NCI-H1436 treated with DMSO at 0.1 percent for 48 hours (cell line): ENCODE measurements at regions not wholly inside any gene's neighbourhood (a gene's known extent, or its start where the extent isn't known, plus 50 kb on each side); places are given as distances from the start of the nearest gene placed in this dataset.

ENCODE experiments used
- DNase-seq: peaks from one replicate; lab custom pipeline; 2025; lab: John Stamatoyannopoulos, UW

DNA sequence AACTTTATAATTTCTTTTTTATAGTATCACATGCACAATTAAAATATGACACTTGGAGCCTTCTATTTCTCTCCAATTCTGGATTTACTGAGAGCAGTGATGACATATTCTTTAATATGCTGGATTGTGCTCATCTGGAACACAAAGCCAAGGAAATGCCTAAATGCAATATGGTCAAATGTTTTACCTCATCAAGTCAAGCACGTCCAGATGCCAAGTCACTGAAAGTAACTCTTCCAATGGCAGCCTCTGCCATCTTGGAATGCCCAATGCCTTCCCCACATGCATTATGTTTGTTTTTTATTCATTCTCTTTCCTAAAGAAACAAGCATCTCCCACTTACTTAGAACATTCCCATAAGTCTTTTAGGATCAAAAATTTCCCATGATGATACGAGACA, 189.8 kb downstream of the TMX3 start:
- DNase-seq, result no peak

DNA sequence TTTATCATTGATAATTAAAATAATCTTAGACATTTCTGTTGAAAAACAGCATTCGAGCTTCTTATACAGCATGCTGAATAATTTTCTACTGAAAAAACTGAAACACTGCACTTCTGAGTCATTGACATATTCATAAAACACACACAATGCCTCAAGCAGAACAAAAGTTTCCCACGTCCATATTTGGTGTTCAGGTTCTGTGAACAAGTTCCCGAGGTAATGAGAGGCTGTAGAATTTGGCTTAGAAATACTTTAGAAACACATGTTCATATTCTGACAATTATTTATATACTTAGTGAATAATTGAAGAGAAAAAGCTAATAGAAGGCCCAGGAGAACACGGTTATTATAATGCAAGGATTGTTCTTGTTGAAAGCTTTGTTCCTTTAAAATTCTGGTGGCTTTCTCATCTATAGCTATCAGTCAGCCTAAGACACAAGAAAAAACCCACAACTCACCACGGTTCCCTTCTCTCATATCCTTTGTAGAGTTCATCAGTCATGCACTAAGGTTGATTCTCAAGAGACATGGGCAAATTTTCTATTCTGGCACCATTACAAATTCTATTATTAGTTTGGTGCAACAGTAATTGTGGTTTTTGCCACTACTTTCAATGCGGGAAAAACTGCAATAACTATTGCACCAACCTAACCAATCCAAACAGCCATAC, 194.4 kb downstream of the TMX3 start:
- DNase-seq, result no peak

DNA sequence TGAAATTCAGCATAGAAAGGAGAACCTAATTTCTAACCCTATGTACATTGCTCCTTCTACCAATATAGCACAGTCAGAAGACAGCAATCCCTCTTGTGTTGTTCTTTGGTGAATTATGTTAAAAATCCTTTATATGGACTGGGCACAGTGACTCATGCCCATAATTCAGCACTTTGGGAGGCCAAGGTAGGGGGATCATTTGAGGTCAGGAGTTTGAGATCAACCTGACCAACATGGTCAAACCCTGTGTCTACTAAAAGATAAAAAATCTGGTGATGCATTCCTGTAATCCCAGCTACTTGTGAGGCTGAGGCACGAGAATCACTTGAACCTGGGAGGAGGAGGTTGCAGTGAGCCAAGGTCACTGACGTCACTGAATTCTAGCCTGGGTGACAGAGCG, 195.6 kb downstream of the TMX3 start:
- DNase-seq, result no peak

DNA sequence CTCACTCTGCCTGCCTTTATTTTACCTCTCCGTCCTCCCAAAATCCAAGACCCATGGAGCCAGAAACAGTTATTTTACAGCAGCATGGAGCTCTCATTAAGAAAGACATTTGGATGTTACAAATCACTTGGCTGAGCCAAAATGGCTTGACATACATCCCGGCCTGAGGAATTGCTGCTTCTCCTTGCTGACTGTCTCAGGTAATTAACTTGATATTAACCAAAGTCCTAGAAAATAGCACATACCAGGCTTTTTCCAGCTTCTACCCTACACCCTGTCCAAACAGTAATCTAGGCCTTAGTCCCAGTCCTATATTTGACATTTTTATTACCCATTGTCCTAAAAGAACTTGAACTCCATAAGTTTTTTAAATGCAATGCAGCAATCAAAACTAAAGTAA, 205.0 kb downstream of the TMX3 start:
- no peak for DNase-seq

DNA sequence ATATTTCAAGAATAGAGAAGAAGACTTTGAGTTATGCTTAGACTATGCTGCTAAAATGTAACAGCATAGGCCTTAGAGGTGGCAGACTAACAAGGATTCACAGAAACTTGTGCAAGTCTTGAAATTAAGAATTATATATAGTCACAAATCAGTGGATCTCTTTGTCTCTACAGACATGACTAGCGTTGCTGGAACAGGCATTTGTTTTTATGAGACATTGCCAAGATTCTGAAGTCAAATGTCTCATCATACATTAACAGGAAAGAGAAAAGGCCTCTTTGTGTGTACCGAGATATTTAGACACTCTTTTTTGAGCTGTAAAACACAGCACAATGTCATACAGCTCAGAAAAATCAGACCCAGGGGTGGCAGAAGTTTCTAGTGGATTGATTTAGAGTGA, 207.1 kb downstream of the TMX3 start:
- no peak for DNase-seq

DNA sequence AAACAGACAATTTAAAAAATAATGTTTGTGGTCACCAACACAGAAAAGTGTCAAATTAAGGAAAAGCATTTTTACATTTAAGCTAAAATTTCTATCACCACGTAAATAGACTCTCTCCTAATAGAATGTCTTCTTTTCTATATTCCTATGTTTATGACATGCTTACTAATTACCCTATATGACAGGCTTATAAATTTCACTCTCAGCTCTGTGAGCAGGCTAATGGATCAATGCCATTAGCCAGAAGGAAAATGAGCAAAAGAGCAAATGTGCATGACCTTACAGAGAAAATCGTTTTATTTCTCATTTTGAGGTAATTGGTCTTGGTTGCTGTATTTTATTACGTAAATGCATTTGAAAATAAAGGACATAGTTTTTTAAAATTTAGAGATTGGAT, 209.7 kb downstream of the TMX3 start:
- no peak for DNase-seq

DNA sequence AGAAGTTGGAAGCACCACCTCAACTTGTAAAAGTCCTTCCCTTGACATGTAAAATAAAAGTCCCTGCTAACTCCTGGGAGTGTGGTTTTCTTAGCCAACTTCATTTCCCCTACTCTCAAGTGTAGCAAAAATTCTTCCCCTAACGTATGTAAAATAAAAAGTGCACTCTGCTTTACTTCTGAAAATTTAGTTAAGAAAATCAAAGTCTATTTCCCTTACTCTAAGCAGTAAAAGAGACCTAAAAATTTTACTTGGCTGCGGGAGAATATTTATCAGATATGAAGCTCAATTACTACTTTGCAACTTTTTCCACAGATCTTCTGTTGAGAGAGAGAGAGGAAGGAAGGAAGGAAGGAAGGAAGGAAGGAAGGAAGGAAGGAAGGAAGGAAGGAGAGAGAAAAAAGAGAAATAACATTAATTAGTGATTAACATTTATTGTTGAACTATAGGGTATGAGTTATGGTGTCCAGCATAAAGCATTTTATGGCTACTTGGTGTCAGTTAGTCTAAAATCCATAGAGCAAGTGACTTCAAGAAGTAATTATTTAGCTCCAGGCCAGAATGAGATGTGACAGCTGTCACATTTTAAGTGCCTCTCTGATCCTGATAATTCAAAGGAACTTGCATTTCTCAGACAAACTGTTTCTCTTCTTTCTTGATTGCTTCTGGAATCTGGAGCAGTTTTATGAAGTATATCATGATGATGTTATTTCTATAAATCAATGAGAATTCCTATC, 210.3 kb downstream of the TMX3 start:
- DNase-seq, result no peak

DNA sequence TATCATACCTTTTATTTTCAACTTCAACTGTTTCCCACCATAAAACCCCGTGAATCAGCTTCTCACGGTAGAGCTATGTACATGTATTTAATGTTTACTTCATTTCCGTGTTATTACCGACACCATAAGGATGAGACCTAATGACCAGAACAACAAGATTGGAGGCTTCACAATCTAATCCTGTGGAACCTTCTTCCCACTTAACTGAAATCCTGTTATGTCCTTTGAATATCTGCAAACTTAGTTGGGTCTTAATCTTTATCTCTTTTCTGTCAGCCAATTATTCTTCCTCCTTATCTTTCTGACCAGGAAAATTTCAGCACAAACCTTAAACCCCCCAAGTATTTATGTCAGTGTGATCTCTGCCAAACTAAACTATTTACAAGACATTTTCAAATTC, 214.4 kb downstream of the TMX3 start:
- no peak for DNase-seq

DNA sequence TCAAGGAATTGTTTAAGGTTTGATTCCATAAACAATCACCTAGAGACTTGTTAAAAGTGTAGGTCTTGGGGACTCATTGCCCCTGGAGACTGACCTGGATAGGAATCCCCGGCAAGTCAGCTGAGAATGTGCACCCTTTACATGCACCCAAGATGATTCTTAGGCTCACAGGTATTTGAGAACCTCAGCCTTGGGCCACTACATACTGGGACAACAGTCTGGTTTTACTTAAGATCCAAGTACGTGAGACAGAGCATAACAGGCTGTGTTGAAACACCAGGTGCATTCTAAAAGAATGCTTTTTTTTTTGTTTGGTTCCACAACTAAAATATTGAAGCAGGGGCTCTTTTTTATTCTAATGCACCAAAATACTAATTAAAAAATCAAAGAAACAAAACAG, 215.8 kb downstream of the TMX3 start:
- DNase-seq, result no peak

DNA sequence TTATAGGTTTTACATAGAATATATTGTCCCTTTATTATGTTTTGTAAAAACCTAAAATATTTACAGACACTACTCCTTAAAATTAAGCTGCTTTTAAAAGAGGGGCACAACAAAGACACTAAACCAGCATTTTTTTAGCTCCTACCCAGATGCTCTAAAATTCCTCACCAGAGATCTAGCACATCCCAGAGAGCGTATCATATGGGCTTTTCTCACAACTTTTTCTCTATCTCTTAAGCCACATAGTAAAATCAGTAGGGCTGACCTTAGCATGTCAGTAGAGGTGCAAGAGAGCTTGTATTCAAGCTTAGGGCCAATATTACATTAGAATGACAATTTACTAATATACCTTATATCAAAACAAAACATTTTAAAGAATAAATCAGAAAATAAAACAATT, 216.3 kb downstream of the TMX3 start:
- no peak for DNase-seq

DNA sequence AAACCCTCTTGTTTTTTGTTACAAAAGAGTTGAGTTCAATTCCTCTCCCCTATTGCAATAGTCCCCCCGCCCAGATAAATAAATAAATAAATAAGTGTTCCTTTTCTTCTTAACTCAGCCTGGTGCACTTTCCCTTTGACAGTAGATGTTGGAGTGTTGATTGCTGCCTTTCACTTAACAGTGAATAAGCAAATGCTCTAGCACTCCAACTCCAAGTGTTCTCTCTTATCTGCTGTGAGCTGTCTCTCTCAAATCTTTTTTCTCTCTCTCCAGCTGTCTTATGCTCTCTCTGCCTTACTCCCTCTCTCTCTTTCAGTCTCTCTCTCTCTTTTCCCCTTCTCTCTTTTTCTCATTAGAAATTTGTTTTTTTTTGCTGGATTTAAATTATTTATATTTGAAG, 216.7 kb downstream of the TMX3 start:
- DNase-seq, result no peak

DNA sequence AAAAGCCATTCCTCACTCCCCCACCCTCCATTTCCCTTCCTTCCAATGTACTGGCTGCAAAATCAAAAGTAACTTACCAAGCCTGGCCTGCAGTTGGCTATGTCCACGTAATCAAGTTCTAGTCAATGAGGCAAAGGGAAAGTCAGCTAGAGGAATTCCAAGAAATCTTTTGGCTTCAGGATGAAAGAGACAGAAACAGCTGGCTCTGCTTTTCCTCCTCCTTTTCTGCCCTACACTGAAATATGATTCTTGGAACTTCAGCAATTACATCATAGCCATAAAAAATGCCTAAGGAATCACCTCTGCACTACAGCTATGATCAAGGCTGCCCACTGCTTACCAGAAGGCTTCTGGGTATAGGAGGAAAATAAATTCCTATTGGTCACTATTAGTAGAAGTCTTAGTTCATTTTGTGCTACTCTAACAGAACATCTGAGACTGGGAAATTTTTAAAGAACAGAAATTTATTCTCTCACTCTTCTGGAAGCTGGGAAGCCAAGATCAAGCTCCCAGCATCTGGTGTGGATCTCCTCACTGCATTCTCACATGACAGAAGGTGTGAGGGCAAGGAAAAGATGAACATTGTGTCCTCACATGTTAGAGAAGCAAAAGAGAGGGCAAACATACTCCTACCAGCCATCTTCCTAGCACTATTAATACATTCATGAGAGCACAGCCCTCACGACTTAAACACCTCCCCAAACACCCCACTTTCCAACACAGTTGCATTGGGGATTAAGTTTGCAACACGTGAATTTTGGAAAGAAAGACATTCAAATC, 219.9 kb downstream of the TMX3 start:
- DNase-seq, result no peak

DNA sequence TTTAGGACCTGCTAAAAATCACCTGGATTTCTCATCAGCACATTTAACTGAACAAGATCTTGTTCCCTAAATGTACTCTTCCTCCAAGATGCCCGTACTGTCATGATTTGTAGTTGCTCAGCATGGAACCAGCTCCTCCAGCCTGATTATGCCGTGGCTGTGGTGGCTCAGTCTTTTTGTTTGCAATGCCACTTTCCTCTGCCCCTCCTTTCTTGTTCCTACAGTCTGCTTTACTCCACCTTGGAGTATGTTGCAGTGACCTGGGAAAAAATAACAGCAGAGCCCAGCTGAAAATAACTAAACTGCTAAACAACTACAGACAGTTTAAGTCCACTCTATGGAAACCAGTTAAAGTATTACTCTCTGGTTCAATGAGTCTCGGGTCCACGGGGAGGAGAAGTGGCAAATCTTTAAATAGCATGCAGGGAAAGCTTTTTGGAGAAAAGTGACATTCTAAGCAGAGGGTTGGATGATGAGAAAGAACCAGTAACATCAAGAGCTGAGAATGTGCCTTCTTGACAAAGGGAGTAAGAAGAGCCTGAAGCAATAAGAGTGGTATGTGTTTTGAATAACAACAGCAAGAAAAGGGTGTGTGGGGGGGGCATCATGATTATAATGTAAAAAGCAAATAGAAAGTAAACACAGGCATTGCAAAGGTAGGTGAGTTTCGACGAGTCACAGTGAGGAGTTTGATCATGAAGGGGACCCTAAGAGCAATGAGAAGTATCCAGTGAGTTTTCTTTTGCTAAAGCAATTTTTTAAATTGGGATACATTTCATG, 225.7 kb downstream of the TMX3 start:
- DNase-seq, result no peak

DNA sequence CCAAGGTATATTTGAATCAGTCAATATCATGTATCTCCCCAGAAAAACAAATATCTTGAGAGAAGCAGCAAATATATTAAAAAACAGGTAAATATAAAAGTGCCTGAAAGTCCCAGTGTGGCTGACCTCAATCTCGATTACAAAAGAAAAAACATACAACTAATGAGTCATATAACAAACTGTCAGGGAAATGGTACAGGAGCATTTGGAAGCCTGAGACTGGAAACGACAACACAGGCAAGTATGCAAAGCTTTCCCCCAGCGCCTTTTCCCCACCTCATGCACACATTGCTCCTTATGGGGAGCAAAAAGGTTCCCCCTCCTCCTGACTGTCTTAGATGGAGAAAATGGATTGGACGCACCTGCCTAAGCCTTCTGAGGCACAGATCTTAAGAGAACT, 230.7 kb downstream of the TMX3 start:
- no peak for DNase-seq

DNA sequence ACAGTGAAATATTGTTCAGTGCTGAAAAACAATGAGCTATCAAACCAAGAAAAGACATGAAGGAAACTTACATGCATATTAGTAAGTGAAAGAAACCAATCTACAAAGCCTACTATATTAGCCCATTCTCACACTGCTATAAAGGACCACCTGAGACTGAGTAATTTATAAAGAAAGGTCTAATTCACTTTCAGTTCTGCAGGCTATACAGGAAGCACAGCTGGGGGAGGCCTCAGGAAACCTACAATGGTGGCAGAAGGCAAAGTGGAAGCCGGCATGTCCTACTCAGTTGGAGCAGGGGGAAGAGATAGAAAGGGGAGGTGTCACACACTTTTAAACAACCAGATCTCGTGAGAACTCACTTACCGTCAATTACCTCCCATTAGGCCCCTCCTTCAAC, 232.1 kb downstream of the TMX3 start:
- no peak for DNase-seq

DNA sequence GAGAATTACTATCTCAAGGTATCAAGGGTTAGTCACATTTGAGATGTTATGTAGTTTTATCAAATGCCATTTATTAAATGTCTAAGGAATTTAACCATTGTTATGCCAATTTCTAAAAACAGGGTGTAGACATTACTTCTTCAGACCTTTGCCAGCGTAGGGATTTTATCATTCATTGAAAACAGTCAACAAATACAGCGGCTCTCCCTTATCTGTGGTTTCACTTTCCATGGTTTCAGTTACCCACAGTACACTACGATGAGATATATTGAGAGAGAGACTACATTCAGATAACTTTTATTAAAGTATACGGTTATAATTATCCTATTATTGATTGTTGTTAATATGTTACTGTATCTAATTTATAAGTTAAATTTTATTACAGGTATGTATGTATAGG, 234.7 kb downstream of the TMX3 start:
- no peak for DNase-seq

DNA sequence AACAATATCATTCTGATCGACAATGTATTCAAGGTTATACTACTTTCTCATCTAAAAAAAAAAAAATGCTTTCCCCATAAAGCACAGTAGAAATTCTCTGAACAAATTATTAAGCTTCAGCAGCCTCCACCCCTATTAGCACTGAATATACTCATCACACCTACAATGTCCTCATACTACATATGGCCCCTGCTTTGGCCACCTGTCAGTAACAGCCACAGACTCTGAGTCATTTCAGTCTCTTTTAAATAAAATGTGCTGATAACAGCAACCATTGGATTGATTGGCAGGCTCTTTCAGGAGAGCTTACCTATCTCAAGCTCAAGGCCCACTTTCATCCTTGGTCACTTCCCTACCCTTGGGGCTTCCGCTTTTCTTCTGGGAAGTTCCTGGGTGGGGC, 236.7 kb downstream of the TMX3 start:
- no peak for DNase-seq

DNA sequence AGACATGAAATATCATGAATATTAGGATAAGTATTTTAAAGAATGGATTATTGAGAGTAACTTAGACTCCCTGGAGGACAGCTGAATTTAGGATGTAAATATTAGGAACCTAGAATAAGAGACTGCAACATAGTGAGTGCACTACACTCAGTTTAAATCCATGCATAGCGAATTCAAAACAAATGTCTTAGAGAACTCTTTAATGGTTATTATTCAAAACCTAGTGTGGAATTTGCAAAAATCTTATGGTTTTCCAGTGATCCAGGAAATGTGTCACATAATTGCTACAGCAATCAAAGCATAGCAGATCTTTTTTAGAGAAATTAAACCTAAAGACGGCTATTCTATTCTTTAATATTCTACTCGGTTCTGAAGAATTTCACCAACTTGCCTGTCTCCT, 239.0 kb downstream of the TMX3 start:
- DNase-seq, result no peak

DNA sequence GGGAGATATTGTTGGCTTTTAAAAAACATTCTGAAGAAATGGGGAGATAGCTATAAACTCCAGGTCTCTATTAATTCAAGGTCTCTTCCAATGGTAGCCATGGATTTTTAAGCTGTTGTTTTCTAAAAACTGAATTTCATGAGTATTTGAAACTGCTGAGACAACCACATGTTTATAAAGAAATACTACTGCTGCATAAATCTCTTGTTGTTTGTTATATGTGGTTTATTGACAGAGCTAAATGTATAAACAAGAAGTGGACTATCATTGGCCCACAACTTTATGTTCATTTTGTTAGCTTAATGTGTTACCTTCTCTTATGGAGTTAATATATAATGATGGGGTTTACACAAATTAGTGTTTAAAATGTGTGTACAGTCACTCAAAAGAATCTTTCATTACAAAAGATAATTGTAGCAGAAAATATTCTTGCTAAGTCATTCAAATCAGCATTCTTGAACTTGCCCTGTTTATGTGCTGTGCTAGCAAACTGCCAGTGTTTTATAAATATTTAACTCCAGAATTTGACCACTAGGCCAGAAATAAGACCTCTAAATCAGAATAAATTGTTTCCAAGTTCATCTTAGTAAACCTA, 242.1 kb downstream of the TMX3 start:
- DNase-seq, result no peak

DNA sequence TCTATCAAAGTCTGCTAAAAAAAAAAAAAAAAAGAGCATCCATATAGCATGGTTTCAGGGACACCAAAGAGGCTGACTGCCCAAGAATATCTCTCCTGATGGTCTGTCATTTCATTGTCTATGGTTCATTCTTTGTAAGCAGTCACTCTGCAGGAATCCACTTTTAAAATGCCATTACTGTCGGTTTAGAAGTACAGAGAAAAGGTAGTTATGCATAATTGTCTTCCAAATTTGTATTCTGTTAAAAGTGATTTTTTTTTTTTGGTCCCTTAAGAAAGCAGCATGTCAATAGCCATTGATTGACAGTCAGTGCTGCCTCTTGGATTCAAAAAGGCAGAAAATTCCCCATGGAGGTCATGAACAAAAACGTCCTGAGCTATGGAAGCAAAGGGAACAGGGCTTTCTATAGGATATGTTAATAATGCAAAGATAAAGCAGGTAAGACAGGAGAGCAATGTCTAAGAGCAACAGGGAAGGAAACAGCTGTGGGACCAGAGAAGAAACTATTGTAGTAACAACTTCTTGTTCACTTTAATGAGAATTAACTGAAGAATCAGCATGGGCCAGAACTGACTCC, 245.8 kb downstream of the TMX3 start:
- DNase-seq, result no peak

DNA sequence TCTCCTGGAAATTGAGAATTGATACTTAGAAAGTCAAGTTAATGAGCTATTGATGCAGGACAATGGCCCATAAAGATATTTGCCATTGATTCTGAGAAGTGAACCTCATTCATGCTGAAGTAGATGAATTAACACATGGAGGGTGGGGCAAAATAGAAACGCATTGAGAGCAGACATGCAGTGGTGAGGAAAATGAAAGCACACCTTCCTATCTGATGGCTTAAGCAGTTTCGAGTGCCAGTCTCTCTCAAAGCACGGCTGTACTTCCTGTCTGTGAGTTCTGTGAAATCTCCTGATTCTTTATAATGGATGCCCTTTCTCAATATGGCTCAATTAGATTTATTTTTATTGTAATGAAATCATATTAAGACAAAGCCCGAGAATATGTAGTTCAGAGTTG, 247.0 kb downstream of the TMX3 start:
- DNase-seq, result no peak

DNA sequence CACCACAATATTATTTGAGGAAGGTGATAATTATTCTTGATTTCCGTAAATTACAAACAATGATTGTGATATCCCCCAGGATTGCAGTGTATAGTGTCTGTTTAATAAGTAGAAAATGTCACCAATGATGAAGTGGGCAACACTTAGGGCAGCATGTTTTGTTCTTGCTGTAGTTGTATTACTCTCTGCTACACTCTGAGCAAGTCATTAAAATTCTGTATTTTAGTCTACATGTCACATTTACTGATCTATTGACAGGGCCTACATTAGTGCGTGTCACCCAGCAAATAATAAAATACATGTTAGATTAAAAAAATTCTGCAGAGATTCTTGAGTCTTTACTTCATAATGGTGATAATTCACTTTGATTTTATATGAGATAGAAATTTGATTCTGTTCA, 247.6 kb downstream of the TMX3 start:
- no peak for DNase-seq
